Astrocyte (in vitro differentiated cells and primary cell): ENCODE measurements at regions not wholly inside any gene's neighbourhood (a gene's known extent, or its start where the extent isn't known, plus 50 kb on each side); places are given as distances from the start of the nearest gene placed in this dataset.
"Not testable (repeated sequence)": the region's sequence is repeated elsewhere in the genome, so short reads cannot be mapped to it uniquely, and the experiment has no call there.

Source experiments
- CTCF ChIP-seq: IDR thresholded peaks from 2 replicates; pipeline ENCODE4 v1.5.1; 2011; ENCODE audit warnings: low read depth, mild to moderate bottlenecking, inconsistent platforms, low read length, moderate library complexity; ENCODE audit not compliant: insufficient read depth
- EZH2 ChIP-seq: IDR thresholded peaks from 2 replicates; pipeline ENCODE4 v1.6.1; 2012; ENCODE audit warnings: mild to moderate bottlenecking, low read length, inconsistent platforms; ENCODE audit not compliant: insufficient read depth

DNA sequence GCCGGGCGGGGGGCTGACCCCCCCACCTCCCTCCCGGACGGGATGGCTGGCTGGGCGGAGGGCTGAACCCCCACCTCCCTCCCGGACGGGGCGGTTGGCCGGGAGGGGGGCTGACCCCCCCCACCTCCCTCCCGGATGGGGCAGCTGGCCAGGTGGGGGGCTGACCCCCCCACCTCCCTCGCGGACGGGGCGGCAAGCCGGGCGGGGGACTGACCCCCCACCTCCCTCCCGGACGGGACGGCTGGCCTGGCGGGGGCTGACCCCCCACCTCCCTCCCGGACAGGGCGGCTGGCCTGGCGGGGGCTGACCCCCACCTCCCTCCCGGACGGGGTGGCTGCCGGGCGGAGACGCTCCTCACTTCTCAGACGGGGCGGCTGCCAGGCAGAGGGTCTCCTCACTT lies 440.1 kb upstream of the ISX start:
- not testable (repeated sequence) for TF ChIP-seq EZH2, CTCF
